ENCODE measurements at regions not wholly inside any gene's neighbourhood (a gene's known extent, or its start where the extent isn't known, plus 50 kb on each side); places are given as distances from the start of the nearest gene placed in this dataset.

DNA sequence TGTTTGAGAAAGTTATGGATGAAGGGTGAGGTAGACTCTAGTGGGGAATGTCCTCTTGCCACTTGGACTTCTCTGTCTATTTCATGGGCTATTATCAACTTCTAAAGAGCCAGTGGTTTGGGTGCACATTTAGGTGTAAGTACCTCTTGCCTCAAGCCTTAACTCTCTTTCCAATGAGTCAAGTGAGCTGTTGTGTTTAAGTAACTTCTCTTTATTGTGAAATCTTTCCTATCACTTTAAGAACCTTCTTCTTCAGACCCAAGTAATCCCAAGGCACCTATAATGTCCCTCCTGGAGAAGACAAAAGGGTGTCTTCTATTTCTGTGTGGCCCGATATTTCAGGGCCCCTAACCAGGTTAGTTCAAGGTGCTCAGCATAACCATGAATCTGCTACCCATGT lies 90.5 kb upstream of the VPREB1 start:
- peaks cover 2 to 4% of the 10 kb centered on the region in 2 experiments for H3K27me3 ChIP-seq (replicated peaks in 1 of 2; ENCODE audit: control insufficient read depth in 2 of 2, extremely low read depth in 1 of 2, insufficient read depth in 2 of 2, low read length in 1 of 2)
- DNase-seq (no peak), ATAC-seq (replicated peaks in 1 of 4) (no peak)
- WGBS (ENCODE audit: insufficient coverage) = 100% methylated on average over 1 of the region's 1 CpG
- Mint-ChIP-seq H3K36me3 (no peaks in the 10 kb centered on the region), H3K4me3 (no peak overlapping the region), H3K4me1 (peaks cover 6 to 9% (median 9%) of the 10 kb centered on the region in 3 donors), H3K27ac (no peak overlapping the region), H3K9me3 (no peaks in the 10 kb centered on the region), H3K27me3 (peaks cover 20 to 23% of the 10 kb centered on the region in 2 donors)
- no peaks in the 10 kb centered on the region for H3K9me3 ChIP-seq
- POLR2A ChIA-PET = no interaction called here
- CTCF ChIA-PET = no interaction called here
- peaks cover 0 to 5% of the 10 kb centered on the region in 2 experiments for H3K4me1 ChIP-seq (ENCODE audit: control insufficient read depth in 1 of 2, extremely low read depth in 1 of 2, insufficient read depth in 2 of 2, low read length in 2 of 2)
- H3K27ac ChIP-seq (ENCODE audit: low read length) = no peak overlapping the region
- no peak overlapping the region for H3K4me3 ChIP-seq (ENCODE audit: control insufficient read depth in 1 of 2, extremely low read depth in 1 of 2, low read length in 1 of 2)
- no peaks in the 10 kb centered on the region for H3K36me3 ChIP-seq (ENCODE audit: control insufficient read depth in 2 of 2, extremely low read depth in 1 of 2, insufficient read depth in 1 of 2, low read length in 1 of 2)

DNA sequence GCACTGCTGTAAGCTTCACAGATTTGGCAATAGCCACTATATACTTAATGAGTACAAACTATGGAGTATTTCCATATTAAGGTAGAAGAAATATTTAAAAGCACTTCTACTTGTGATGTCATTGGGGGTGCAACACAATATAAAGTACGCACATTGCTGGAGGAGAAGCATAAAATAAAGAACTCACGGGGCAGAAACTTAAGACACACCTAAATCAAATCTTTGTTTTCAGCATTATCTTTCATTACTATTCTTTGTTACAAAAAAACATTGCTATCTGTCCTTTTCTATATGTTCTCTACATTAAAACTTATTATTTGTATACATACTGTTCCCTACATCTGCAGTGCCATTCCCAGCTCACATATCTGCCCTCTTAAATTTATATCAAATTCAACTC lies 93.3 kb upstream of the VPREB1 start:
- Histone ChIP-seq H3K9me3 (no peaks in the 10 kb centered on the region), H3K27me3 (replicated peaks in 1 of 2; ENCODE audit: control insufficient read depth in 2 of 2, extremely low read depth in 1 of 2, insufficient read depth in 2 of 2, low read length in 1 of 2) (peaks cover 7 to 8% of the 10 kb centered on the region in 2 experiments), H3K4me1 (ENCODE audit: control insufficient read depth in 1 of 2, extremely low read depth in 1 of 2, insufficient read depth in 2 of 2, low read length in 2 of 2) (no peaks in the 10 kb centered on the region), H3K4me3 (ENCODE audit: control insufficient read depth in 1 of 2, extremely low read depth in 1 of 2, low read length in 1 of 2) (no peak overlapping the region), H3K36me3 (ENCODE audit: control insufficient read depth in 2 of 2, extremely low read depth in 1 of 2, insufficient read depth in 1 of 2, low read length in 1 of 2) (no peaks in the 10 kb centered on the region), H3K27ac (ENCODE audit: low read length) (no peak overlapping the region)
- ChIA-PET POLR2A (no interaction called here), CTCF (no interaction called here)
- H3K27ac Mint-ChIP-seq = no peak overlapping the region
- DNase-seq (no peak), ATAC-seq (replicated peaks in 1 of 4) (no peak)
- peaks cover 0 to 2% (median 0%) of the 10 kb centered on the region in 3 donors for H3K4me1 Mint-ChIP-seq
- no peak overlapping the region for H3K4me3 Mint-ChIP-seq
- H3K36me3 Mint-ChIP-seq = no peaks in the 10 kb centered on the region
- peaks cover 27 to 34% of the 10 kb centered on the region in 2 donors for H3K27me3 Mint-ChIP-seq
- H3K9me3 Mint-ChIP-seq = no peaks in the 10 kb centered on the region
- WGBS (ENCODE audit: insufficient coverage) = 90% methylated on average over 2 of the region's 2 CpGs

DNA sequence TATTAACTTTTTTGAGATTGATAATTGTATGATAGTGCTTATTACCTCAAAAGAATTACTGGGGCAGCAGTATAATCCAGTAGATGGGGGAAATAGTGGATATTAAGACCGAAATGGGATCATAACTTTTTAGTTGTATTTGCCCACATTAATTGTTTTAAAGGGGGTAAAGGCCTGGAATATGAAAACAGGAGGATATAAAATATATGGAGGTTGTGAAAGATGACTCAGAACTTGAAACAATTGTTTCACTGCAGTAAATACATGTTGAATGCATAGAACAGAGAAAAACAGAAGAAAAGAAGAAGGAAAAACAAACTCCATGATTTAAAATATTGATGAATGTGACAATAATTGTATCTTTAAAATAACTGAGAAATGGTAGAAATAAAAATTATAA lies 94.1 kb upstream of the VPREB1 start:
- peaks cover 7 to 11% of the 10 kb centered on the region in 2 experiments for H3K27me3 ChIP-seq (replicated peaks in 1 of 2; ENCODE audit: control insufficient read depth in 2 of 2, extremely low read depth in 1 of 2, insufficient read depth in 2 of 2, low read length in 1 of 2)
- no peaks in the 10 kb centered on the region for H3K9me3 ChIP-seq
- H3K9me3 Mint-ChIP-seq = no peaks in the 10 kb centered on the region
- H3K4me3 Mint-ChIP-seq = no peak overlapping the region
- H3K36me3 Mint-ChIP-seq = no peaks in the 10 kb centered on the region
- no peaks in the 10 kb centered on the region for H3K4me1 ChIP-seq (ENCODE audit: control insufficient read depth in 1 of 2, extremely low read depth in 1 of 2, insufficient read depth in 2 of 2, low read length in 2 of 2)
- H3K4me3 ChIP-seq (ENCODE audit: control insufficient read depth in 1 of 2, extremely low read depth in 1 of 2, low read length in 1 of 2) = no peak overlapping the region
- POLR2A ChIA-PET = no interaction called here
- H3K27ac ChIP-seq (ENCODE audit: low read length) = no peak overlapping the region
- no peak overlapping the region for H3K27ac Mint-ChIP-seq
- peaks cover 27 to 34% of the 10 kb centered on the region in 2 donors for H3K27me3 Mint-ChIP-seq
- CTCF ChIA-PET = no interaction called here
- WGBS (ENCODE audit: insufficient coverage) = no CpG with 5 or more reads among the region's 1 CpG
- ATAC-seq (replicated peaks in 1 of 4) (no peak), DNase-seq (no peak)
- no peaks in the 10 kb centered on the region for H3K36me3 ChIP-seq (ENCODE audit: control insufficient read depth in 2 of 2, extremely low read depth in 1 of 2, insufficient read depth in 1 of 2, low read length in 1 of 2)
- H3K4me1 Mint-ChIP-seq = no peaks in the 10 kb centered on the region

DNA sequence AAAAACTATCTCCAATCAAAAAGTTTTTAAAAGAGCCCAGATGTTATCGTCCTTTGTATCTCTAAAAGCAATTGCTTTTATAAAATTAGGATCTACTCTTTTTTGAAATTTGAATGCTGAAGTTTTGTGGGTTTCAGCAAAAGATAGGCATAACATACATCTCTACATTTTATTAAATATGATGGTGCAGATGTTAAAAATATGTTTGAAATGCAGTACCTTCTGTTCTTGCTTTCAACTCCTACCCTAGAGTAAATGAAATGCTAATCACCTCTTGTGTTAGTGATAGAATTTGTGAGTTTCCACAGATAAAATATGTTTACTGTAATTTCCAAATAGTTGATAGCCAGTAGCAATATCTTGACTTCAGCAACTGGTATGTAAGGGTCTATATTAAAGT lies 95.7 kb upstream of the VPREB1 start:
- no peaks in the 10 kb centered on the region for H3K4me1 ChIP-seq (ENCODE audit: control insufficient read depth in 1 of 2, extremely low read depth in 1 of 2, insufficient read depth in 2 of 2, low read length in 2 of 2)
- no peak overlapping the region for H3K27ac ChIP-seq (ENCODE audit: low read length)
- POLR2A ChIA-PET = no interaction called here
- no peak overlapping the region for H3K4me3 ChIP-seq (ENCODE audit: control insufficient read depth in 1 of 2, extremely low read depth in 1 of 2, low read length in 1 of 2)
- DNase-seq = no peak
- H3K9me3 ChIP-seq = no peaks in the 10 kb centered on the region
- H3K27me3 ChIP-seq (replicated peaks in 1 of 2; ENCODE audit: control insufficient read depth in 2 of 2, extremely low read depth in 1 of 2, insufficient read depth in 2 of 2, low read length in 1 of 2) = peaks cover 7 to 11% of the 10 kb centered on the region in 2 experiments
- no CpG with 5 or more reads among the region's 1 CpG for WGBS (ENCODE audit: insufficient coverage)
- H3K4me3 Mint-ChIP-seq = no peak overlapping the region
- no peaks in the 10 kb centered on the region for H3K36me3 ChIP-seq (ENCODE audit: control insufficient read depth in 2 of 2, extremely low read depth in 1 of 2, insufficient read depth in 1 of 2, low read length in 1 of 2)
- no peak overlapping the region for H3K27ac Mint-ChIP-seq
- H3K4me1 Mint-ChIP-seq = no peaks in the 10 kb centered on the region
- CTCF ChIA-PET = no interaction called here
- no peaks in the 10 kb centered on the region for H3K9me3 Mint-ChIP-seq
- no peak for ATAC-seq (replicated peaks in 1 of 4)
- peaks cover 27 to 34% of the 10 kb centered on the region in 2 donors for H3K27me3 Mint-ChIP-seq
- no peaks in the 10 kb centered on the region for H3K36me3 Mint-ChIP-seq

DNA sequence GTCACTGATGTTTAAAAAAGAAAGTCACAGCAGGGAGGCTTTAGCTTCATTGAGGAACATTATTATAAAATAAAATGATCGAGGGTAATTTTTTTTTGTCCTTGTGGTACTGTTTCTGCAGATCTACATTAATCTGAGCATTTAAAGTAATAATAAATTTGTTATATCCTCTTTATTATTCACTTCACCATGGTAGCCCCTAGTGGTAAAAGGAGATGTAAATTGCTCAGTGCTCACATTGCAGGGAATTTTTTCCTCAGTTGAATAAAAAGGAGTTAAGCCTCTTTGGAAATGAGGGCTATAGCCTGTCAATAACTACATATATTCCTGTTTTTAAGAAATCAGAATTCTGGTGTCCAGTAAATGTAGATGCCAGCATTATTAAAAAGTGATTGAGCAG lies 99.7 kb upstream of the VPREB1 start:
- CTCF ChIA-PET = no interaction called here
- Mint-ChIP-seq H3K27ac (no peak overlapping the region), H3K36me3 (no peaks in the 10 kb centered on the region), H3K27me3 (peaks cover 36 to 40% of the 10 kb centered on the region in 2 donors), H3K4me3 (no peak overlapping the region), H3K9me3 (no peaks in the 10 kb centered on the region), H3K4me1 (no peaks in the 10 kb centered on the region)
- no peak for ATAC-seq (replicated peaks in 1 of 4)
- no peak overlapping the region for H3K4me3 ChIP-seq (ENCODE audit: control insufficient read depth in 1 of 2, extremely low read depth in 1 of 2, low read length in 1 of 2)
- H3K27me3 ChIP-seq (replicated peaks in 1 of 2; ENCODE audit: control insufficient read depth in 2 of 2, extremely low read depth in 1 of 2, insufficient read depth in 2 of 2, low read length in 1 of 2) = peaks cover 5 to 7% of the 10 kb centered on the region in 2 experiments
- DNase-seq = no peak
- no peaks in the 10 kb centered on the region for H3K36me3 ChIP-seq (ENCODE audit: control insufficient read depth in 2 of 2, extremely low read depth in 1 of 2, insufficient read depth in 1 of 2, low read length in 1 of 2)
- WGBS (ENCODE audit: insufficient coverage) = no CpG with 5 or more reads among the region's 1 CpG
- no peak overlapping the region for H3K27ac ChIP-seq (ENCODE audit: low read length)
- POLR2A ChIA-PET = no interaction called here
- no peaks in the 10 kb centered on the region for H3K9me3 ChIP-seq
- no peaks in the 10 kb centered on the region for H3K4me1 ChIP-seq (ENCODE audit: control insufficient read depth in 1 of 2, extremely low read depth in 1 of 2, insufficient read depth in 2 of 2, low read length in 2 of 2)

DNA sequence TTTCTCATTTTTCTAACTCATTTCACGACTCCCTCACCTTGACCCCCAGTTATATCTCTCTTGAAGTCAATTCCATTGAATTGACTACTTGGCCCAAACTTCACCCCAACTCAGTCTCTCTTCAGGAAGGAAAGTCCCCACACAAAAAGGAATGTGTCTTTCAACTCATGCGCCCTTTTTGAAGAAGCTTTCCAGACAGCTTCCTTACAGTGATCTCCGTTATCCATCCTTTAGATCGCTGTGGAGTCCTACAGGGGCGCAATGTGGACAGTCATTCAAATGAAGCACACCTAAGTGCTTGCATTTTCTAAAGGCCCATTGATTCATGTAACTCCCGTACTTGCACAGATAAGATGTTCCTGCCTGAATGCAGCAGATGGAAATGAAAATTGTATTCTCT lies 101.1 kb upstream of the VPREB1 start:
- no peak overlapping the region for H3K27ac ChIP-seq (ENCODE audit: low read length)
- H3K9me3 ChIP-seq = no peaks in the 10 kb centered on the region
- POLR2A ChIA-PET = no interaction called here
- Mint-ChIP-seq H3K27me3 (peaks cover 34 to 36% of the 10 kb centered on the region in 2 donors), H3K9me3 (no peaks in the 10 kb centered on the region), H3K36me3 (no peaks in the 10 kb centered on the region), H3K27ac (no peak overlapping the region), H3K4me3 (no peak overlapping the region), H3K4me1 (no peaks in the 10 kb centered on the region)
- no peak for ATAC-seq (replicated peaks in 1 of 4)
- no peaks in the 10 kb centered on the region for H3K36me3 ChIP-seq (ENCODE audit: control insufficient read depth in 2 of 2, extremely low read depth in 1 of 2, insufficient read depth in 1 of 2, low read length in 1 of 2)
- no peaks in the 10 kb centered on the region for H3K4me1 ChIP-seq (ENCODE audit: control insufficient read depth in 1 of 2, extremely low read depth in 1 of 2, insufficient read depth in 2 of 2, low read length in 2 of 2)
- CTCF ChIA-PET = no interaction called here
- DNase-seq = no peak
- H3K27me3 ChIP-seq (replicated peaks in 1 of 2; ENCODE audit: control insufficient read depth in 2 of 2, extremely low read depth in 1 of 2, insufficient read depth in 2 of 2, low read length in 1 of 2) = peaks cover 5 to 7% of the 10 kb centered on the region in 2 experiments
- no peak overlapping the region for H3K4me3 ChIP-seq (ENCODE audit: control insufficient read depth in 1 of 2, extremely low read depth in 1 of 2, low read length in 1 of 2)
- WGBS (ENCODE audit: insufficient coverage) = 80% methylated on average over 5 of the region's 6 CpGs

DNA sequence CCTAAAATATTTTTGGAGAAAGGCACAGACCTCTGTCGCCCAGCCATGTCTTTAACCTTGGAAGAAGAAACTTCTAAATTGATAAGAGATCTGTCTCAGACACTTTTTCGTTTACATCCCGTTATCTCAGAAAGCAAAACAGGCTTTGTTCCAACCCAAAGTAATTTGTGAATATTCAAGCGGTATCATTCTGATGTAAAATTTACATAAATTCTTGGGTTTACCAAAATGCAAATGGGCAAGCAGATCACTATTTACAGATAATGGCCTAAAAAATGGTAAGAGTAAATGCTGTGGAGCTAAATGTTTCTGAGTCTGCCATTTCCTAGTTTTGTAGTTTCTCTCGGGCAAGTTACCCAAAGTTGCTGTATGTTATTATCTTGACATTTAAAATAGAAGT lies 101.9 kb upstream of the VPREB1 start:
- 88% methylated on average over 3 of the region's 5 CpGs for WGBS (ENCODE audit: insufficient coverage)
- Mint-ChIP-seq H3K9me3 (no peaks in the 10 kb centered on the region), H3K27ac (no peak overlapping the region), H3K27me3 (peaks cover 29 to 31% of the 10 kb centered on the region in 2 donors), H3K4me1 (no peaks in the 10 kb centered on the region), H3K36me3 (no peaks in the 10 kb centered on the region), H3K4me3 (no peak overlapping the region)
- ChIA-PET CTCF (no interaction called here), POLR2A (no interaction called here)
- Histone ChIP-seq H3K4me3 (ENCODE audit: control insufficient read depth in 1 of 2, extremely low read depth in 1 of 2, low read length in 1 of 2) (no peak overlapping the region), H3K9me3 (no peaks in the 10 kb centered on the region), H3K27me3 (replicated peaks in 1 of 2; ENCODE audit: control insufficient read depth in 2 of 2, extremely low read depth in 1 of 2, insufficient read depth in 2 of 2, low read length in 1 of 2) (peaks cover 3 to 7% of the 10 kb centered on the region in 2 experiments), H3K4me1 (ENCODE audit: control insufficient read depth in 1 of 2, extremely low read depth in 1 of 2, insufficient read depth in 2 of 2, low read length in 2 of 2) (no peaks in the 10 kb centered on the region), H3K27ac (ENCODE audit: low read length) (no peak overlapping the region), H3K36me3 (ENCODE audit: control insufficient read depth in 2 of 2, extremely low read depth in 1 of 2, insufficient read depth in 1 of 2, low read length in 1 of 2) (no peaks in the 10 kb centered on the region)
- no peak for ATAC-seq (replicated peaks in 1 of 4)
- DNase-seq = no peak
